Osteoblast (primary cell): ENCODE measurements at regions not wholly inside any gene's neighbourhood (a gene's known extent, or its start where the extent isn't known, plus 50 kb on each side); places are given as distances from the start of the nearest gene placed in this dataset.

ENCODE experiments used
- DNase-seq: peaks from one replicate; pipeline ENCODE4 v3.0.0; 2011; ENCODE audit warnings: low spot score, mixed read lengths; ENCODE audit not compliant: insufficient read length; ENCODE audit errors: missing footprints
- H2AFZ ChIP-seq: 2 replicates; pipeline ENCODE4 v1.6.0; 2011; ENCODE audit warnings: mild to moderate bottlenecking, low read length
- H3K27ac ChIP-seq: 2 replicates; pipeline ENCODE4 v1.5.1; 2011; ENCODE audit warnings: mild to moderate bottlenecking, low read depth, low read length, moderate library complexity
- H3K27me3 ChIP-seq: 2 replicates; pipeline ENCODE4 v1.6.0; 2012; ENCODE audit warnings: mild to moderate bottlenecking, control low read depth, inconsistent platforms, low read length, moderate library complexity; ENCODE audit not compliant: insufficient read depth
- H3K36me3 ChIP-seq: 2 replicates; pipeline ENCODE4 v1.5.1; 2011; ENCODE audit warnings: mild to moderate bottlenecking, low read length, control low read depth, moderate library complexity; ENCODE audit not compliant: insufficient read depth
- H3K4me1 ChIP-seq: 2 replicates; pipeline ENCODE4 v1.5.1; 2011; ENCODE audit warnings: mild to moderate bottlenecking, low read length, control low read depth, moderate library complexity; ENCODE audit not compliant: insufficient read depth
- H3K4me2 ChIP-seq: 2 replicates; pipeline ENCODE4 v1.6.0; 2011; ENCODE audit warnings: mild to moderate bottlenecking, low read length; ENCODE audit not compliant: insufficient read depth
- H3K4me3 ChIP-seq: fragments of 200-600 bp; sonication (generic); 3 replicates; pipeline ENCODE4 v1.5.1; 2012; ENCODE audit warnings: mild to moderate bottlenecking, low read length, inconsistent platforms; ENCODE audit not compliant: insufficient read depth
- H3K79me2 ChIP-seq: 2 replicates; pipeline ENCODE4 v1.6.0; 2012; ENCODE audit warnings: mild to moderate bottlenecking, low read length, control low read depth, inconsistent platforms; ENCODE audit not compliant: insufficient read depth
- H3K9me3 ChIP-seq: 2 replicates; pipeline ENCODE4 v1.5.1; 2011; ENCODE audit warnings: low read depth, low read length, control low read depth
- H4K20me1 ChIP-seq: 2 replicates; pipeline ENCODE4 v1.6.0; 2012; ENCODE audit warnings: mild to moderate bottlenecking, low read length, control low read depth; ENCODE audit not compliant: insufficient read depth
- CTCF ChIP-seq: IDR thresholded peaks from 2 replicates; pipeline ENCODE4 v1.5.1; 2011; ENCODE audit warnings: mild to moderate bottlenecking, low read depth, low read length, moderate library complexity; ENCODE audit errors: extremely low read depth

- Histone ChIP-seq H3K36me3 (no peaks in the 10 kb centered on the region), H3K4me1 (no peaks in the 10 kb centered on the region), H2AFZ (no peak overlapping the region), H3K79me2 (no peaks in the 10 kb centered on the region), H3K4me3 (no peak overlapping the region), H3K27ac (no peak overlapping the region), H3K27me3 (peaks cover 4% of the 10 kb centered on the region), H3K4me2 (no peak overlapping the region), H4K20me1 (no peaks in the 10 kb centered on the region), H3K9me3 (no peaks in the 10 kb centered on the region)
- no peak for DNase-seq
- no peak for TF ChIP-seq CTCF
These were observed 55.7 kb upstream of the KIRREL1 start for GRCh38 chr1:157937744-157938143.

- H4K20me1 ChIP-seq, result no peaks in the 10 kb centered on the region
- H3K27ac ChIP-seq, result no peak overlapping the region
- no peaks in the 10 kb centered on the region for H3K4me1 ChIP-seq
- H3K4me3 ChIP-seq, result no peak overlapping the region
- H3K36me3 ChIP-seq, result no peaks in the 10 kb centered on the region
- H2AFZ ChIP-seq, result no peak overlapping the region
- H3K27me3 ChIP-seq, result peaks cover 4% of the 10 kb centered on the region
- no peaks in the 10 kb centered on the region for H3K79me2 ChIP-seq
- DNase-seq, result no peak
- no peak for TF ChIP-seq CTCF
- H3K4me2 ChIP-seq, result no peak overlapping the region
- no peaks in the 10 kb centered on the region for H3K9me3 ChIP-seq
These were observed 51.5 kb upstream of the KIRREL1 start for GRCh38 chr1:157941939-157942338.
